ENCODE measurements at regions not wholly inside any gene's neighbourhood (a gene's known extent, or its start where the extent isn't known, plus 50 kb on each side); places are given as distances from the start of the nearest gene placed in this dataset.

DNA sequence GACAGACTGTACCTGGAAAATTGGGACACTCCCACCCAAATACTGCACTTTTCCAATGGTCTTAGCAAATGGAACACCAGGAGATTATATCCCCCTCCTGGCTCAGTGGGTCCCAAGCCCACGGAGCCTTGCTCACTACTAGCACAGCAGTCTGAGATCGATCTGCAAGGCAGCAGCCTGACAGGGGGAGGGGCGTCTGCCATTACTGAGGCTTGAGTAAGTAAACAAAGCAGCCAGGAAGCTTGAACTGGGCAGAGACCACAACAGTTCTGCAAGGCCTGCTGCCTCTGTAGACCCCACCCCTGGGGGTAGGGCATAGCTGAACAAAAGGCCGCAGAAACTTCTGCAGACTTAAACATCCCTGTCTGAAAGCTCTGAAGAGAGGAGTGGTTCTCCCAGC, 260.0 kb upstream of the ST8SIA4 start:
- in situ Hi-C loops (cut with HindIII; ENCODE audit: extremely low pct_ligation_motif_present, low pct_unique_long_range_greater_than_20kb) (no loop called here), intact Hi-C loops (cut with micrococcal nuclease; ENCODE audit: unreplicated experiment) (no loop called here)
- no peaks in the 10 kb centered on the region for H3K27me3 ChIP-seq (ENCODE audit: control insufficient read depth in 1 of 2, insufficient read depth in 2 of 2, low read length in 2 of 2)
- no peaks in the 10 kb centered on the region for H4K20me1 ChIP-seq (ENCODE audit: insufficient read depth, low read length)
- BruUV-seq (replicated peaks), result no TSS peak
- FAIRE-seq (no peak), ATAC-seq (no peak), DNase-seq (ENCODE audit: low spot score) (no peak)
- no peak overlapping the region for H3K27ac ChIP-seq (ENCODE audit: extremely low read length, insufficient read depth, low read length)
- H3K9ac ChIP-seq (ENCODE audit: insufficient read depth, low read depth, low read length), result no peak overlapping the region
- no peaks in the 10 kb centered on the region for H3K4me1 ChIP-seq (ENCODE audit: insufficient read depth, low read length)
- no peaks in the 10 kb centered on the region for H3K36me3 ChIP-seq (replicated peaks in 1 of 2; ENCODE audit: control insufficient read depth in 1 of 2, insufficient read depth in 2 of 2, low read length in 2 of 2)
- H3K79me2 ChIP-seq (ENCODE audit: insufficient read depth, low read length), result no peaks in the 10 kb centered on the region
- TF ChIP-seq YEATS4 (CRISPR knock-in tag; IDR thresholded peaks at IDR 0.05; ENCODE audit: borderline replicate concordance), result no peak
- no peak for TF ChIP-seq KLF6 (CRISPR knock-in tag; IDR thresholded peaks at IDR 0.05)
- no peak for TF ChIP-seq ZNF644 (CRISPR knock-in tag; IDR thresholded peaks at IDR 0.05; ENCODE audit: low read depth)
- TF ChIP-seq TFDP1 (CRISPR knock-in tag; IDR thresholded peaks at IDR 0.05; ENCODE audit: borderline replicate concordance), result no peak
- TF ChIP-seq SNRNP70 (IDR thresholded peaks at IDR 0.05; ENCODE audit: low read depth, low read length), result no peak
- no peak for TF ChIP-seq JUNB (CRISPR knock-in tag; IDR thresholded peaks at IDR 0.05; ENCODE audit: borderline replicate concordance)
- TF ChIP-seq ZBTB20 (CRISPR knock-in tag; IDR thresholded peaks at IDR 0.05; ENCODE audit: borderline replicate concordance, low read depth), result no peak
- no peak for TF ChIP-seq SMYD3 (CRISPR knock-in tag; IDR thresholded peaks at IDR 0.05)
- WGBS (ENCODE audit: low lambda C conversion rate), result 53% methylated on average over 3 of the region's 4 CpGs
- no peak overlapping the region for H3K4me2 ChIP-seq (ENCODE audit: low read depth, low read length)
- ChIA-PET CTCF (ENCODE audit: low intra/inter-chr PET ratio, low total read pairs) (no interaction called here), POLR2A (no interaction called here)
- no peak overlapping the region for H2AFZ ChIP-seq (ENCODE audit: low read length)
- H3K9me3 ChIP-seq (ENCODE audit: low read length), result no peaks in the 10 kb centered on the region
- H3K4me3 ChIP-seq (replicated peaks in 1 of 3; ENCODE audit: insufficient read depth in 1 of 3, low read depth in 2 of 3, low read length in 3 of 3), result no peak overlapping the region

GRCh38 chr5:101160002-101160401, 256.9 kb upstream of the ST8SIA4 start:
- H3K4me2 ChIP-seq (ENCODE audit: low read depth, low read length), result no peak overlapping the region
- CTCF ChIA-PET (ENCODE audit: low intra/inter-chr PET ratio, low total read pairs), result no interaction called here
- H2AFZ ChIP-seq (ENCODE audit: low read length), result no peak overlapping the region
- H3K9me3 ChIP-seq (ENCODE audit: low read length), result no peaks in the 10 kb centered on the region
- no peaks in the 10 kb centered on the region for H4K20me1 ChIP-seq (ENCODE audit: insufficient read depth, low read length)
- no peak for ATAC-seq
- FAIRE-seq, result no peak
- DNase-seq (ENCODE audit: low spot score), result no peak
- BruUV-seq (replicated peaks), result no TSS peak
- no peaks in the 10 kb centered on the region for H3K79me2 ChIP-seq (ENCODE audit: insufficient read depth, low read length)
- H3K27me3 ChIP-seq (ENCODE audit: control insufficient read depth in 1 of 2, insufficient read depth in 2 of 2, low read length in 2 of 2), result no peaks in the 10 kb centered on the region
- POLR2A ChIA-PET, result no interaction called here
- H3K4me3 ChIP-seq (replicated peaks in 1 of 3; ENCODE audit: insufficient read depth in 1 of 3, low read depth in 2 of 3, low read length in 3 of 3), result no peak overlapping the region
- H3K36me3 ChIP-seq (replicated peaks in 1 of 2; ENCODE audit: control insufficient read depth in 1 of 2, insufficient read depth in 2 of 2, low read length in 2 of 2), result no peaks in the 10 kb centered on the region
- no peaks in the 10 kb centered on the region for H3K4me1 ChIP-seq (ENCODE audit: insufficient read depth, low read length)
- 0% methylated on average over 1 of the region's 1 CpG for WGBS (ENCODE audit: low lambda C conversion rate)
- in situ Hi-C loops (cut with HindIII; ENCODE audit: extremely low pct_ligation_motif_present, low pct_unique_long_range_greater_than_20kb) (no loop called here), intact Hi-C loops (cut with micrococcal nuclease; ENCODE audit: unreplicated experiment) (no loop called here)
- H3K9ac ChIP-seq (ENCODE audit: insufficient read depth, low read depth, low read length), result no peak overlapping the region
- H3K27ac ChIP-seq (ENCODE audit: extremely low read length, insufficient read depth, low read length), result no peak overlapping the region
- TF ChIP-seq ZNF275 (CRISPR knock-in tag; IDR thresholded peaks at IDR 0.05; ENCODE audit: borderline replicate concordance) (no peak), BCLAF1 (IDR thresholded peaks at IDR 0.05) (no peak), ZNF841 (CRISPR knock-in tag; IDR thresholded peaks at IDR 0.05; ENCODE audit: borderline replicate concordance) (no peak), ZNF761 (CRISPR knock-in tag; conservative IDR thresholded peaks at IDR 0.05) (no peak)
